ENCODE measurements at regions not wholly inside any gene's neighbourhood (a gene's known extent, or its start where the extent isn't known, plus 50 kb on each side); places are given as distances from the start of the nearest gene placed in this dataset.

GRCh38 chr22:47329727-47330650 is 567.5 kb downstream of the TBC1D22A start:
- TF ChIP-seq CTCF (conservative IDR thresholded peaks at IDR 0.05; ENCODE audit: low read depth, low read length): no peak
- TF ChIP-seq USF2 (IDR thresholded peaks at IDR 0.05; ENCODE audit: low read depth, low read length): no peak
- no peak for TF ChIP-seq RAD21 (IDR thresholded peaks at IDR 0.05; ENCODE audit: low read length)

Measured in IMR-90 (cell line).